ENCODE measurements at regions not wholly inside any gene's neighbourhood (a gene's known extent, or its start where the extent isn't known, plus 50 kb on each side); places are given as distances from the start of the nearest gene placed in this dataset.

- Histone ChIP-seq H3K27me3 (ENCODE audit: insufficient read depth, low read depth, low read length) (no peaks in the 10 kb centered on the region), H3K9ac (ENCODE audit: low read length) (no peak overlapping the region), H2AFZ (ENCODE audit: low read depth, low read length) (no peak overlapping the region), H3F3A (ENCODE audit: insufficient read depth, low read length, poor library complexity, severe bottlenecking) (no peaks in the 10 kb centered on the region), H3K9me2 (ENCODE audit: insufficient read depth, low read length) (no peaks in the 10 kb centered on the region), H3K4me3 (ENCODE audit: low read length) (no peak overlapping the region), H3K27ac (ENCODE audit: low read length) (no peak overlapping the region), H3K36me3 (ENCODE audit: insufficient read depth, low read length) (no peaks in the 10 kb centered on the region), H4K20me1 (ENCODE audit: insufficient read depth) (no peaks in the 10 kb centered on the region), H3K9me3 (ENCODE audit: low read length) (no peaks in the 10 kb centered on the region), H3K79me2 (replicated peaks; ENCODE audit: insufficient read depth, low read length) (no peaks in the 10 kb centered on the region), H3K4me2 (ENCODE audit: low read length) (no peak overlapping the region)
- no peak for TF ChIP-seq EZH2 (IDR thresholded peaks at IDR 0.05; ENCODE audit: borderline replicate concordance, insufficient read depth, low read length, poor library complexity, severe bottlenecking)
- TF ChIP-seq SMC3 (conservative IDR thresholded peaks at IDR 0.05; ENCODE audit: poor library complexity), result no peak
- TF ChIP-seq EP300 (conservative IDR thresholded peaks at IDR 0.05; ENCODE audit: poor library complexity, severe bottlenecking), result no peak
Observed at GRCh38 chr12:127223731-127224130, 1043.2 kb upstream of the TMEM132C start.

GRCh38 chr12:127230843-127231260 is 1036.1 kb upstream of the TMEM132C start:
- no peak overlapping the region for H3K4me3 ChIP-seq (ENCODE audit: low read length)
- no peak overlapping the region for H2AFZ ChIP-seq (ENCODE audit: low read depth, low read length)
- no peak overlapping the region for H3K9ac ChIP-seq (ENCODE audit: low read length)
- no peak overlapping the region for H3K4me2 ChIP-seq (ENCODE audit: low read length)
- no peaks in the 10 kb centered on the region for H3K79me2 ChIP-seq (replicated peaks; ENCODE audit: insufficient read depth, low read length)
- H4K20me1 ChIP-seq (ENCODE audit: insufficient read depth), result no peaks in the 10 kb centered on the region
- TF ChIP-seq EZH2 (IDR thresholded peaks at IDR 0.05; ENCODE audit: borderline replicate concordance, insufficient read depth, low read length, poor library complexity, severe bottlenecking) (no peak), RAD21 (conservative IDR thresholded peaks at IDR 0.05) (no peak), POLR2AphosphoS5 (IDR thresholded peaks at IDR 0.05) (no peak), SMC3 (conservative IDR thresholded peaks at IDR 0.05; ENCODE audit: poor library complexity) (no peak), REST (IDR thresholded peaks at IDR 0.05; ENCODE audit: borderline replicate concordance) (no peak), TAF1 (IDR thresholded peaks at IDR 0.05; ENCODE audit: low read depth) (no peak), EP300 (conservative IDR thresholded peaks at IDR 0.05; ENCODE audit: poor library complexity, severe bottlenecking) (no peak), MXI1 (conservative IDR thresholded peaks at IDR 0.05; ENCODE audit: poor library complexity, severe bottlenecking) (no peak)
- TF ChIP-seq, protein P1, sequence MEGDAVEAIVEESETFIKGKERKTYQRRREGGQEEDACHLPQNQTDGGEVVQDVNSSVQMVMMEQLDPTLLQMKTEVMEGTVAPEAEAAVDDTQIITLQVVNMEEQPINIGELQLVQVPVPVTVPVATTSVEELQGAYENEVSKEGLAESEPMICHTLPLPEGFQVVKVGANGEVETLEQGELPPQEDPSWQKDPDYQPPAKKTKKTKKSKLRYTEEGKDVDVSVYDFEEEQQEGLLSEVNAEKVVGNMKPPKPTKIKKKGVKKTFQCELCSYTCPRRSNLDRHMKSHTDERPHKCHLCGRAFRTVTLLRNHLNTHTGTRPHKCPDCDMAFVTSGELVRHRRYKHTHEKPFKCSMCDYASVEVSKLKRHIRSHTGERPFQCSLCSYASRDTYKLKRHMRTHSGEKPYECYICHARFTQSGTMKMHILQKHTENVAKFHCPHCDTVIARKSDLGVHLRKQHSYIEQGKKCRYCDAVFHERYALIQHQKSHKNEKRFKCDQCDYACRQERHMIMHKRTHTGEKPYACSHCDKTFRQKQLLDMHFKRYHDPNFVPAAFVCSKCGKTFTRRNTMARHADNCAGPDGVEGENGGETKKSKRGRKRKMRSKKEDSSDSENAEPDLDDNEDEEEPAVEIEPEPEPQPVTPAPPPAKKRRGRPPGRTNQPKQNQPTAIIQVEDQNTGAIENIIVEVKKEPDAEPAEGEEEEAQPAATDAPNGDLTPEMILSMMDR (IDR thresholded peaks at IDR 0.05; ENCODE audit: poor library complexity, severe bottlenecking), result no peak
- H3K9me2 ChIP-seq (ENCODE audit: insufficient read depth, low read length), result no peaks in the 10 kb centered on the region
- H3F3A ChIP-seq (ENCODE audit: insufficient read depth, low read length, poor library complexity, severe bottlenecking), result no peaks in the 10 kb centered on the region
- no peaks in the 10 kb centered on the region for H3K27me3 ChIP-seq (ENCODE audit: insufficient read depth, low read depth, low read length)
- H3K27ac ChIP-seq (ENCODE audit: low read length), result no peak overlapping the region
- no peaks in the 10 kb centered on the region for H3K36me3 ChIP-seq (ENCODE audit: insufficient read depth, low read length)
- no peaks in the 10 kb centered on the region for H3K9me3 ChIP-seq (ENCODE audit: low read length)
